Liver (tissue), 8 donors: ENCODE measurements at regions not wholly inside any gene's neighbourhood (a gene's known extent, or its start where the extent isn't known, plus 50 kb on each side); places are given as distances from the start of the nearest gene placed in this dataset.
"Not testable (repeated sequence)": the region's sequence is repeated elsewhere in the genome, so short reads cannot be mapped to it uniquely, and the experiment has no call there.

Source experiments
- DNase-seq: peaks from one replicate; pipeline ENCODE4 v3.0.0-alpha.2; 2017; ENCODE audit warnings: low spot score
- H3K27ac ChIP-seq, 2 donors: one replicate each; pipeline ENCODE4 v1.7.0; 2013; ENCODE audit warnings: inconsistent platforms in 2 of 2, low read length in 2 of 2, control low read depth in 1 of 2, low read depth in 1 of 2, mild to moderate bottlenecking in 1 of 2
- H3K27me3 ChIP-seq, 4 donors: one replicate each; pipeline versions ENCODE4 v1.6.1 to v1.7.0; 2013; ENCODE audit warnings: low read length in 3 of 4, inconsistent platforms in 1 of 4, mild to moderate bottlenecking in 1 of 4, moderate library complexity in 1 of 4; ENCODE audit not compliant: control insufficient read depth in 4 of 4, insufficient read depth in 4 of 4
- H3K36me3 ChIP-seq, 4 donors: one replicate each; pipeline versions ENCODE4 v1.6.1 to v1.7.0; 2013; ENCODE audit warnings: low read length in 3 of 4, mild to moderate bottlenecking in 3 of 4, low read depth in 1 of 4, moderate library complexity in 1 of 4; ENCODE audit not compliant: control insufficient read depth in 4 of 4, insufficient read depth in 3 of 4
- H3K4me1 ChIP-seq, 4 donors: one replicate each; pipeline versions ENCODE4 v1.6.1 to v1.7.0; 2013; ENCODE audit warnings: low read length in 3 of 4, mild to moderate bottlenecking in 3 of 4, moderate library complexity in 1 of 4; ENCODE audit not compliant: control insufficient read depth in 4 of 4, insufficient read depth in 4 of 4
- H3K4me3 ChIP-seq, 3 donors: one replicate each; pipeline versions ENCODE4 v1.6.1 to v1.7.0; 2013; ENCODE audit warnings: low read length in 3 of 3, control low read depth in 1 of 3, low read depth in 1 of 3, mild to moderate bottlenecking in 1 of 3
- H3K9ac ChIP-seq, 2 donors: one replicate each; pipeline ENCODE4 v1.7.0; 2013; ENCODE audit warnings: low read length in 2 of 2, mild to moderate bottlenecking in 2 of 2, moderate library complexity in 2 of 2, control low read depth in 1 of 2, low read depth in 1 of 2
- H3K9me3 ChIP-seq, 4 donors: one replicate each; pipeline versions ENCODE4 v1.6.1 to v1.7.0; 2013; ENCODE audit warnings: low read length in 3 of 4; ENCODE audit not compliant: control insufficient read depth in 4 of 4
- CTCF ChIP-seq: fragments of 150-350 bp; IDR thresholded peaks from 2 replicates; pipeline ENCODE4 v1.5.1; 2017; ENCODE audit warnings: improper control_type of control experiment, low read depth, low read length; ENCODE audit not compliant: missing input control
- EGR1 ChIP-seq, 2 donors: IDR thresholded peaks; 2 replicates each; pipeline ENCODE4 v1.6.1; 2016 to 2018; ENCODE audit warnings: antibody characterized with exemption in 2 of 2, low read depth in 2 of 2
- FOXA1 ChIP-seq: IDR thresholded peaks from 2 replicates; pipeline ENCODE4 v1.6.1; 2016; ENCODE audit warnings: antibody characterized with exemption
- FOXA2 ChIP-seq: IDR thresholded peaks from 2 replicates; pipeline ENCODE4 v1.6.1; 2016; ENCODE audit warnings: antibody characterized with exemption
- GABPA ChIP-seq, 2 donors: IDR thresholded peaks in 1 of 2; conservative IDR thresholded peaks in 1 of 2; 2 replicates each; pipeline ENCODE4 v1.6.1; 2016; ENCODE audit warnings: antibody characterized with exemption in 2 of 2, mild to moderate bottlenecking in 1 of 2, moderate library complexity in 1 of 2
- JUND ChIP-seq, 2 donors: IDR thresholded peaks; 2 replicates each; pipeline ENCODE4 v1.6.1; 2016; ENCODE audit warnings: antibody characterized with exemption in 2 of 2
- MAX ChIP-seq: IDR thresholded peaks from 2 replicates; pipeline ENCODE4 v1.6.1; 2016; ENCODE audit warnings: antibody characterized with exemption
- NR2F2 ChIP-seq: IDR thresholded peaks from 2 replicates; pipeline ENCODE4 v1.6.1; 2016; ENCODE audit warnings: antibody characterized with exemption
- RAD21 ChIP-seq, 2 donors: IDR thresholded peaks; 2 replicates each; pipeline ENCODE4 v1.6.1; 2016; ENCODE audit warnings: antibody characterized with exemption in 2 of 2, mild to moderate bottlenecking in 2 of 2
- REST ChIP-seq: IDR thresholded peaks from 2 replicates; pipeline ENCODE4 v1.6.1; 2016; ENCODE audit warnings: antibody characterized with exemption, mild to moderate bottlenecking
- RXRA ChIP-seq, 2 donors: IDR thresholded peaks; 2 replicates each; pipeline ENCODE4 v1.6.1; 2017 to 2018; ENCODE audit warnings: antibody characterized with exemption in 2 of 2, mild to moderate bottlenecking in 1 of 2
- SP1 ChIP-seq: IDR thresholded peaks from 2 replicates; pipeline ENCODE4 v1.6.1; 2018; ENCODE audit warnings: antibody characterized with exemption, mild to moderate bottlenecking
- YY1 ChIP-seq: IDR thresholded peaks from 2 replicates; pipeline ENCODE4 v1.6.1; 2016; ENCODE audit warnings: antibody characterized with exemption, mild to moderate bottlenecking
- ZBTB33 ChIP-seq: IDR thresholded peaks from 2 replicates; pipeline ENCODE4 v1.6.1; 2016; ENCODE audit warnings: antibody characterized with exemption
- WGBS: extraction: QIAGEN DNeasy Blood & Tissue Kit; methylation state at CpG from one replicate; pipeline ENCODE4 v1.1.7; 2013; 5-methylcytosine and 5-hydroxymethylcytosine counted together
- donor health status: healthy.
- donor health status: healthy.
- donor health status: healthy.
- donor health status: healthy.
- donor health status: healthy.

- H3K36me3 ChIP-seq, H3K4me1 ChIP-seq, H3K4me3 ChIP-seq, H3K9ac ChIP-seq, H3K27me3 ChIP-seq, H3K27ac ChIP-seq, H3K9me3 ChIP-seq, DNase-seq: not testable (repeated sequence)
- WGBS: 83% methylated on average over 6 of the region's 6 CpGs
Measured at GRCh38 chr1:199951005-199951404, 76.5 kb upstream of the NR5A2 start.

GRCh38 chr1:199953651-199954050 is 73.9 kb upstream of the NR5A2 start:
- no peaks in the 10 kb centered on the region for H3K27me3 ChIP-seq
- TF ChIP-seq NR2F2 (no peak), JUND (IDR thresholded peaks at IDR 0.05) (no peak), YY1 (no peak), GABPA (IDR thresholded peaks at IDR 0.05 in 1 of 2, conservative IDR thresholded peaks at IDR 0.05 in 1 of 2) (no peak), RXRA (IDR thresholded peaks at IDR 0.05) (no peak), CTCF (no peak), EGR1 (IDR thresholded peaks at IDR 0.05; ENCODE audit: low read depth in 2 of 2) (no peak), MAX (no peak), ZBTB33 (no peak), REST (no peak), SP1 (no peak), RAD21 (IDR thresholded peaks at IDR 0.05) (no peak), FOXA1 (no peak), FOXA2 (no peak)
- H3K9me3 ChIP-seq: no peaks in the 10 kb centered on the region
- H3K4me1 ChIP-seq: no peaks in the 10 kb centered on the region
- 95% methylated on average over 4 of the region's 4 CpGs for WGBS
- no peak for DNase-seq
- H3K27ac ChIP-seq: no peak overlapping the region
- no peak overlapping the region for H3K4me3 ChIP-seq
- H3K9ac ChIP-seq: no peak overlapping the region
- no peaks in the 10 kb centered on the region for H3K36me3 ChIP-seq
